GM12865 (cell line): ENCODE measurements at regions not wholly inside any gene's neighbourhood (a gene's known extent, or its start where the extent isn't known, plus 50 kb on each side); places are given as distances from the start of the nearest gene placed in this dataset.

Experiments used
- DNase-seq: peaks from one replicate; pipeline ENCODE4 v3.0.0; 2010; ENCODE audit warnings: low read depth
- H3K4me3 ChIP-seq: 2 replicates; pipeline ENCODE4 v1.5.1; 2011; ENCODE audit warnings: mild to moderate bottlenecking, low read depth, low read length, control low read depth
- CTCF ChIP-seq: IDR thresholded peaks from 2 replicates; pipeline ENCODE4 v1.5.1; 2011; ENCODE audit warnings: low read length, control low read depth, low read depth, inconsistent platforms; ENCODE audit not compliant: insufficient read depth; ENCODE audit errors: missing control alignments

- no peak for TF ChIP-seq CTCF
- H3K4me3 ChIP-seq: no peak overlapping the region
- no peak for DNase-seq
Measured at GRCh38 chr20:61053889-61054288, 198.2 kb upstream of the CDH4 start.

GRCh38 chr20:61054411-61054810 lies 197.7 kb upstream of the CDH4 start:
- no peak overlapping the region for H3K4me3 ChIP-seq
- no peak for TF ChIP-seq CTCF
- DNase-seq: no peak

- no peak for DNase-seq
- no peak overlapping the region for H3K4me3 ChIP-seq
- no peak for TF ChIP-seq CTCF
Measured at GRCh38 chr20:61055180-61056010, 196.7 kb upstream of the CDH4 start.

- no peak overlapping the region for H3K4me3 ChIP-seq
- TF ChIP-seq CTCF: no peak
- no peak for DNase-seq
Measured at GRCh38 chr20:61056116-61056515, 195.9 kb upstream of the CDH4 start.

GRCh38 chr20:61056627-61057442 lies 195.2 kb upstream of the CDH4 start:
- no peak for DNase-seq
- no peak for TF ChIP-seq CTCF
- no peak overlapping the region for H3K4me3 ChIP-seq

GRCh38 chr20:61057443-61058121 lies 194.5 kb upstream of the CDH4 start:
- H3K4me3 ChIP-seq: no peak overlapping the region
- TF ChIP-seq CTCF: no peak
- DNase-seq: no peak
